WTC11 (cell line): ENCODE measurements at regions not wholly inside any gene's neighbourhood (a gene's known extent, or its start where the extent isn't known, plus 50 kb on each side); places are given as distances from the start of the nearest gene placed in this dataset.

Experiments
- ATAC-seq: fragments of 200-7000 bp; cut with Tn5 transposase; 2 replicates; pipeline ENCODE4 v1.10.0; 2021; ENCODE audit warnings: mild to moderate bottlenecking, moderate library complexity
- CTCF ChIA-PET: fragments of 300-600 bp; sonication (Branson Sonifier 250); formaldehyde crosslinking; loops from one replicate; lab custom pipeline; 2021; ENCODE audit warnings: antibody characterized with exemption; lab: Charles Lee
- POLR2A ChIA-PET: fragments of 350-600 bp; sonication (Branson Sonifier 250); formaldehyde crosslinking; loops from one replicate; lab custom pipeline; 2021; ENCODE audit warnings: antibody characterized with exemption; lab: Charles Lee
- DNase-seq: peaks from one replicate; pipeline ENCODE4 v3.0.0; 2021; ENCODE audit warnings: low spot score
- H3K27ac Mint-ChIP-seq: 2 replicates; pipeline ENCODE4 v1.8.0; 2021; ENCODE audit warnings: mixed read lengths
- H3K27me3 Mint-ChIP-seq: 2 replicates; pipeline ENCODE4 v1.8.0; 2021; ENCODE audit warnings: low read depth, mild to moderate bottlenecking, moderate library complexity, mixed read lengths
- H3K36me3 Mint-ChIP-seq: 2 replicates; pipeline ENCODE4 v1.8.0; 2021; ENCODE audit warnings: mixed read lengths
- H3K4me1 Mint-ChIP-seq: 2 replicates; pipeline ENCODE4 v1.8.0; 2022; ENCODE audit warnings: mixed read lengths
- H3K4me3 Mint-ChIP-seq: 2 replicates; pipeline ENCODE4 v1.8.0; 2021; ENCODE audit warnings: mild to moderate bottlenecking, moderate library complexity, mixed read lengths
- H3K9me3 Mint-ChIP-seq: 2 replicates; pipeline ENCODE4 v1.8.0; 2021; ENCODE audit warnings: mixed read lengths
- AFF4 ChIP-seq: sonication (generic); formaldehyde crosslinking; IDR thresholded peaks from 2 replicates; pipeline ENCODE4 v1.8.1; 2023; ENCODE audit warnings: mild to moderate bottlenecking, missing genetic modification reagents, borderline replicate concordance
- ATF1 ChIP-seq: sonication (generic); formaldehyde crosslinking; IDR thresholded peaks from 2 replicates; pipeline ENCODE4 v1.8.1; 2023; ENCODE audit warnings: mild to moderate bottlenecking, moderate library complexity, missing genetic modification reagents
- ATF3 ChIP-seq: sonication (generic); formaldehyde crosslinking; conservative IDR thresholded peaks from 2 replicates; pipeline ENCODE4 v1.8.1; 2022; ENCODE audit warnings: mild to moderate bottlenecking, missing genetic modification reagents
- ELF4 ChIP-seq: sonication (generic); formaldehyde crosslinking; IDR thresholded peaks from 2 replicates; pipeline ENCODE4 v1.8.1; 2022; ENCODE audit warnings: low read depth, mild to moderate bottlenecking, moderate library complexity, missing genetic modification reagents
- FOXK1 ChIP-seq: sonication (generic); formaldehyde crosslinking; IDR thresholded peaks from 2 replicates; pipeline ENCODE4 v1.8.0; 2022; ENCODE audit warnings: mild to moderate bottlenecking, moderate library complexity, missing genetic modification reagents
- HMGA2 ChIP-seq: fragments of 250-450 bp; sonication (Bioruptor Pico); IDR thresholded peaks from 2 replicates; pipeline ENCODE4 v1.4.0; 2021; ENCODE audit warnings: mild to moderate bottlenecking, moderate library complexity
- HMGXB4 ChIP-seq: sonication (generic); formaldehyde crosslinking; IDR thresholded peaks from 2 replicates; pipeline ENCODE4 v1.8.1; 2023; ENCODE audit warnings: mild to moderate bottlenecking, moderate library complexity, missing genetic modification reagents
- MAX ChIP-seq: sonication (generic); formaldehyde crosslinking; IDR thresholded peaks from 2 replicates; pipeline ENCODE4 v1.8.0; 2022; ENCODE audit warnings: mild to moderate bottlenecking, missing genetic modification reagents
- MXD4 ChIP-seq: fragments of 250-450 bp; sonication (Bioruptor Pico); IDR thresholded peaks from 2 replicates; pipeline ENCODE4 v1.8.0; 2021; ENCODE audit warnings: mild to moderate bottlenecking, moderate library complexity, borderline replicate concordance
- NFATC4 ChIP-seq: fragments of 250-450 bp; sonication (Bioruptor Pico); IDR thresholded peaks from 2 replicates; pipeline ENCODE4 v1.9.0; 2021; ENCODE audit warnings: mild to moderate bottlenecking
- NR1H2 ChIP-seq: sonication (generic); formaldehyde crosslinking; IDR thresholded peaks from 2 replicates; pipeline ENCODE4 v1.9.0; 2021; ENCODE audit warnings: mild to moderate bottlenecking, moderate library complexity, missing genetic modification reagents
- OVOL2 ChIP-seq: fragments of 250-450 bp; sonication (Bioruptor Pico); IDR thresholded peaks from 2 replicates; pipeline ENCODE4 v1.9.0; 2021; ENCODE audit warnings: mild to moderate bottlenecking, borderline replicate concordance
- PREB ChIP-seq: sonication (generic); formaldehyde crosslinking; IDR thresholded peaks from 2 replicates; pipeline ENCODE4 v1.8.1; 2022; ENCODE audit warnings: mild to moderate bottlenecking, missing genetic modification reagents, moderate library complexity, borderline replicate concordance
- PRRX2 ChIP-seq: fragments of 250-450 bp; sonication (Bioruptor Pico); IDR thresholded peaks from 2 replicates; pipeline ENCODE4 v1.8.0; 2021; ENCODE audit warnings: mild to moderate bottlenecking
- RORB ChIP-seq: fragments of 250-450 bp; sonication (Bioruptor Pico); IDR thresholded peaks from 2 replicates; pipeline ENCODE4 v1.9.0; 2021; ENCODE audit warnings: mild to moderate bottlenecking
- SMAD3 ChIP-seq: sonication (generic); formaldehyde crosslinking; IDR thresholded peaks from 2 replicates; pipeline ENCODE4 v1.8.0; 2022; ENCODE audit warnings: missing genetic modification reagents, mild to moderate bottlenecking, borderline replicate concordance
- TCF7 ChIP-seq: sonication (generic); formaldehyde crosslinking; IDR thresholded peaks from 2 replicates; pipeline ENCODE4 v1.8.0; 2022; ENCODE audit warnings: mild to moderate bottlenecking, low read depth, missing genetic modification reagents, moderate library complexity
- ZNF232 ChIP-seq: sonication (generic); formaldehyde crosslinking; IDR thresholded peaks from 2 replicates; pipeline ENCODE4 v1.8.0; 2022; ENCODE audit warnings: mild to moderate bottlenecking, missing genetic modification reagents
- ZNF281 ChIP-seq: sonication (generic); formaldehyde crosslinking; IDR thresholded peaks from 2 replicates; pipeline ENCODE4 v1.8.0; 2023; ENCODE audit warnings: mild to moderate bottlenecking, missing genetic modification reagents
- ZNF423 ChIP-seq: fragments of 250-450 bp; sonication (Bioruptor Pico); IDR thresholded peaks from 2 replicates; pipeline ENCODE4 v2.1.2; 2022; ENCODE audit warnings: mild to moderate bottlenecking, moderate library complexity

GRCh38 chr13:106350208-106350607 lies 185.3 kb downstream of the EFNB2 start:
- Mint-ChIP-seq H3K4me3 (no peak overlapping the region), H3K4me1 (peaks cover 42% of the 10 kb centered on the region), H3K9me3 (no peaks in the 10 kb centered on the region), H3K27me3 (peaks cover 23% of the 10 kb centered on the region), H3K36me3 (no peaks in the 10 kb centered on the region), H3K27ac (no peak overlapping the region)
- ATAC-seq = peak; percentile 65
- DNase-seq = no peak
- CTCF ChIA-PET = interaction anchor here (0.9 kb wide), 1 partner anchor 36 kb away, joined by 3 read pairs; no protein-coding TSS in a partner anchor
- TF ChIP-seq ZNF232 (CRISPR knock-in tag) (no peak), NFATC4 (CRISPR knock-in tag) (no peak), MXD4 (CRISPR knock-in tag) (no peak), RORB (CRISPR knock-in tag) (no peak), OVOL2 (CRISPR knock-in tag) (no peak), TCF7 (CRISPR knock-in tag) (no peak), SMAD3 (no peak), FOXK1 (CRISPR knock-in tag) (no peak), PREB (CRISPR knock-in tag) (no peak), ELF4 (no peak), NR1H2 (CRISPR knock-in tag) (no peak)
- POLR2A ChIA-PET = no interaction called here

GRCh38 chr13:106349080-106349931 lies 186.2 kb downstream of the EFNB2 start:
- DNase-seq (peak; percentile 47), ATAC-seq (peak; percentile 67)
- ChIA-PET POLR2A (no interaction called here), CTCF (interaction anchor here (0.9 kb wide), 1 partner anchor 35 kb away, joined by 3 read pairs; no protein-coding TSS in a partner anchor)
- TF ChIP-seq ZNF423 (peak; percentile 50; the same call in 1 of the 2 replicates), PRRX2 (no peak)
- peaks cover 23% of the 10 kb centered on the region for H3K27me3 Mint-ChIP-seq
- H3K36me3 Mint-ChIP-seq = no peaks in the 10 kb centered on the region
- no peaks in the 10 kb centered on the region for H3K9me3 Mint-ChIP-seq
- no peak overlapping the region for H3K27ac Mint-ChIP-seq
- peak overlapping the region; percentile 71 for H3K4me3 Mint-ChIP-seq
- peaks cover 42% of the 10 kb centered on the region for H3K4me1 Mint-ChIP-seq

- Mint-ChIP-seq H3K4me3 (peak overlapping the region; percentile 71; the same call in 1 of the 2 replicates), H3K36me3 (no peaks in the 10 kb centered on the region), H3K9me3 (no peaks in the 10 kb centered on the region), H3K27me3 (peaks cover 23% of the 10 kb centered on the region), H3K4me1 (peaks cover 53% of the 10 kb centered on the region), H3K27ac (no peak overlapping the region)
- ChIA-PET POLR2A (no interaction called here), CTCF (interaction anchor here (0.9 kb wide), 1 partner anchor 34 kb away, joined by 3 read pairs; no protein-coding TSS in a partner anchor)
- ATAC-seq (peak; percentile 23), DNase-seq (no peak)
- TF ChIP-seq MAX (CRISPR knock-in tag) = no peak
- no peak for TF ChIP-seq HMGA2 (CRISPR knock-in tag)
- TF ChIP-seq ATF3 (CRISPR knock-in tag) = no peak
- TF ChIP-seq ZNF423 = no peak
- TF ChIP-seq HMGXB4 (CRISPR knock-in tag) = no peak
- TF ChIP-seq ZNF281 (CRISPR knock-in tag) = no peak
- no peak for TF ChIP-seq AFF4 (CRISPR knock-in tag)
- no peak for TF ChIP-seq ZNF232 (CRISPR knock-in tag)
- TF ChIP-seq ATF1 = no peak
Observed at GRCh38 chr13:106348075-106348840, 187.2 kb downstream of the EFNB2 start.
